Neural crest cell (in vitro differentiated cells): ENCODE measurements at regions not wholly inside any gene's neighbourhood (a gene's known extent, or its start where the extent isn't known, plus 50 kb on each side); places are given as distances from the start of the nearest gene placed in this dataset.

ENCODE experiments used
- DNase-seq: peaks from one replicate; pipeline ENCODE4 v3.0.0; 2021; ENCODE audit warnings: low read depth, mixed read lengths, low spot score
- H3K27ac Mint-ChIP-seq: one replicate; pipeline ENCODE4 v1.8.0; 2021; ENCODE audit warnings: mild to moderate bottlenecking, mixed read lengths; ENCODE audit not compliant: unreplicated experiment
- H3K27me3 Mint-ChIP-seq: 2 replicates; pipeline ENCODE4 v1.8.0; 2021; ENCODE audit warnings: low read depth, mild to moderate bottlenecking, mixed read lengths
- H3K36me3 Mint-ChIP-seq: 2 replicates; pipeline ENCODE4 v1.8.0; 2021; ENCODE audit warnings: low read depth, mild to moderate bottlenecking, mixed read lengths
- H3K4me1 Mint-ChIP-seq: 2 replicates; pipeline ENCODE4 v1.8.0; 2021; ENCODE audit warnings: mixed read lengths
- H3K4me3 Mint-ChIP-seq: one replicate; pipeline ENCODE4 v1.8.0; 2021; ENCODE audit warnings: mild to moderate bottlenecking, mixed read lengths
- H3K9me3 Mint-ChIP-seq: 2 replicates; pipeline ENCODE4 v1.8.0; 2021; ENCODE audit warnings: mixed read lengths
- CTCF ChIP-seq: fragments of 200-600 bp; sonication (generic); conservative IDR thresholded peaks from 2 replicates; pipeline ENCODE4 v1.5.0; 2021; ENCODE audit warnings: antibody characterized with exemption, mild to moderate bottlenecking

- H3K4me3 Mint-ChIP-seq: no peak overlapping the region
- no peaks in the 10 kb centered on the region for H3K9me3 Mint-ChIP-seq
- no peaks in the 10 kb centered on the region for H3K27me3 Mint-ChIP-seq
- DNase-seq: no peak
- H3K27ac Mint-ChIP-seq: no peak overlapping the region
- H3K36me3 Mint-ChIP-seq: no peaks in the 10 kb centered on the region
- no peak for TF ChIP-seq CTCF
- H3K4me1 Mint-ChIP-seq: no peaks in the 10 kb centered on the region
Measured at GRCh38 chr6:133046576-133046975, 194.6 kb upstream of the EYA4 start.

DNA sequence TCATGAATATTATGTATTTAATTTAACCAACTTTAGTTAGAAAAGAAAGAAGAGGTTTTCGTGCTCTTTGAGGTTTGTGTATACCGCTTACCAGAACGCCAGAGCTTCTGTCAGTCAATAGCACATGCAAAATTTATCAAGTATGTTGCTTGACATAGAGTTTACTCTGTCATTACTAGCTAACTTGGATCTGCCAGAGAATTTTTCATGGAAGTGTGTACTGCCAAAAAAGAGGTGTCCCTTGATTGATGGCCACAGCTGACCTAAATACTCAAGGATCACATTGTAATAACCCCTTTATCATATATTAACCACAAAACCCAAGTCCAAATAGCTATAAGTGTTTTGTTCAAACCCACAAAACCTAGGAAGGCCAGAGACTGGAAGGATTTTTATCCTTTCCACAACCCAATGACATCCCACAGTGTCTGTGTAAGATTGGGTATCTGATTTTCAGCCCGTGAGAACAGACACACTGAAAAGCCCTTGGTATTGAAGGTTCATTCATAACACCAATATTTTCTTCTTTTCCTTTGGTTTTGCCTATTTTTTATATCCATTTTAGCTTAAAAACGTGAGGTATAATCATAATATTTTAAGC lies 194.0 kb upstream of the EYA4 start:
- no peak for DNase-seq
- Mint-ChIP-seq H3K36me3 (no peaks in the 10 kb centered on the region), H3K27ac (no peak overlapping the region), H3K27me3 (no peaks in the 10 kb centered on the region), H3K9me3 (no peaks in the 10 kb centered on the region), H3K4me3 (no peak overlapping the region), H3K4me1 (no peaks in the 10 kb centered on the region)
- TF ChIP-seq CTCF: no peak

DNA sequence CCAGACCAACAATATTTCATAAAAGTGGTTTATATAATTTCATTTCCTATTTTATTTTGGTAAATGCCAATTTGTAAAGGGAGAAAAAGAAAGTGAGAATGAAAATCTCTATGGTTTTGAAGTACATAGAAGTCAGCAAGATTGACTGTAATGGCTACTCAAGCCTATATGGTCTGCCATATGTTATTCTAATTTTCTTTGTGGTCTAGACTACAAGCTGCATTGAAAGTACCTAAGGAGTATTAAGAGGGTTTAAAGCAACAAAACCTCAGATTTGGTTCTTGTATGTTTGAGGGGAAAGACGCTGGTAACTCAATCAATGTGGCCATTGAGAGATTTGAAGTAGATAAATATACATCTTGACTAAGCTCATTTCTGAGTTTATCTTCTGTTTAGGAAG lies 193.5 kb upstream of the EYA4 start:
- Mint-ChIP-seq H3K36me3 (no peaks in the 10 kb centered on the region), H3K4me1 (no peaks in the 10 kb centered on the region), H3K27ac (no peak overlapping the region), H3K9me3 (no peaks in the 10 kb centered on the region), H3K4me3 (no peak overlapping the region), H3K27me3 (no peaks in the 10 kb centered on the region)
- no peak for DNase-seq
- TF ChIP-seq CTCF: no peak

DNA sequence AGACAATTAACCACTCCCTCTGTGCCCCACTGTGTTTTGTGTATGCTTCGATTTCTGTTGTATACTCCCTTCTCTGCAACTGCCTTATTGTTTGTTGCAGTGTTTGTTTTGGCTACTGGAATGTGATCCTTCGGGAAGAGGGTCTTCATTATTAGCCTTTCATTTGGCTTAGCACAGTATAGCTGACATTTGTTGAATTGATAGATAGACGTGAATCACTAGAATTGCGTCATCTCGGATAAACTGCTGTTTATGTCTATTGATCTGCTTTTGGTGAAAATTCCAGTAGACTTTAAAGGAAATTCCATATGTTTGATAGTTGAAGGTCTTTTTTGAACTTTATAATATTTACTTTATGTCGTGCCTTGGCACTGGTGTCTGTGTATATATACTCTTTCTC lies 189.9 kb upstream of the EYA4 start:
- H3K27me3 Mint-ChIP-seq: no peaks in the 10 kb centered on the region
- H3K9me3 Mint-ChIP-seq: no peaks in the 10 kb centered on the region
- no peaks in the 10 kb centered on the region for H3K36me3 Mint-ChIP-seq
- H3K27ac Mint-ChIP-seq: no peak overlapping the region
- no peak for TF ChIP-seq CTCF
- no peak for DNase-seq
- H3K4me3 Mint-ChIP-seq: no peak overlapping the region
- H3K4me1 Mint-ChIP-seq: no peaks in the 10 kb centered on the region

GRCh38 chr6:133052465-133052864 lies 188.7 kb upstream of the EYA4 start:
- Mint-ChIP-seq H3K27me3 (no peaks in the 10 kb centered on the region), H3K9me3 (no peaks in the 10 kb centered on the region), H3K36me3 (no peaks in the 10 kb centered on the region), H3K27ac (no peak overlapping the region), H3K4me3 (no peak overlapping the region), H3K4me1 (no peaks in the 10 kb centered on the region)
- no peak for TF ChIP-seq CTCF
- no peak for DNase-seq
